ENCODE measurements at regions not wholly inside any gene's neighbourhood (a gene's known extent, or its start where the extent isn't known, plus 50 kb on each side); places are given as distances from the start of the nearest gene placed in this dataset.

DNA sequence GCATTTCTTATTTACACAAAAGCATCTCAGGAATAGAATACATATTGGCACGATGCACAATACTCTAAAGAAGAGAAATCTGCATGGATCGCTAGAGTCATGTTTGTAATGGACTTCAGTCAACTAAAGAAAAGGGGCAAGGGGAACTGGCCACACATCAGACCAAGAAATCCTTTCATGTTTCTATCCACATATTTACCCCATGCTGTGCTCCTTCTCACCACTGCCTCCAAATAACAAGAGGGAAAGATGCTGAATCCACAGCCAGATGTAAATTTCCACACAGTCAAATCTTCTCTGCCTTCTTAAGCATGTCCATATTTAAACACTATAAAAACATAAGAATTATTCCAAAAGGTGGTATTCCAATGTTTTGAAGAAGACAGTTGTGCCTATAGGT is 67.6 kb downstream of the COX18 start:
- DNase-seq (ENCODE audit: low read depth, low spot score): no peak

DNA sequence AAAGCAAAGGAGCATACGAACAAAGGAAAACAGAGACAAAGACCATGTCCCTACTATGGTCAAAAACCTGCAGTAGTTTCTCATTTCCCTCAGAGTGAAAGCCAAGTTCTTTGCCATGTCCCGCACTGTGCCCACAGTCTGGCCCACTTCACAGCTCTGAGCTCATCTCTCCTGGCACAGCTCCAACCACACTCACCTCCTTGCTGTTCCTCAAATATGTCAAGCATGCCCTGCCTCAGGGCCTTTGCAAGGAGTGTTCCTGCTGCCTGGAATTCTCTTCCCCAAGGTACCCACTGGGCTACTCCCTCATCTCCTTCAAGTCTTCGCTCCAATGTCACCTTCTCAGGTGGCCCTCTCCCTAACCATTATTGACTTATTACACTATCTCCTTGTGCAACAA is 72.1 kb downstream of the COX18 start:
- DNase-seq (ENCODE audit: low read depth, low spot score): no peak

DNA sequence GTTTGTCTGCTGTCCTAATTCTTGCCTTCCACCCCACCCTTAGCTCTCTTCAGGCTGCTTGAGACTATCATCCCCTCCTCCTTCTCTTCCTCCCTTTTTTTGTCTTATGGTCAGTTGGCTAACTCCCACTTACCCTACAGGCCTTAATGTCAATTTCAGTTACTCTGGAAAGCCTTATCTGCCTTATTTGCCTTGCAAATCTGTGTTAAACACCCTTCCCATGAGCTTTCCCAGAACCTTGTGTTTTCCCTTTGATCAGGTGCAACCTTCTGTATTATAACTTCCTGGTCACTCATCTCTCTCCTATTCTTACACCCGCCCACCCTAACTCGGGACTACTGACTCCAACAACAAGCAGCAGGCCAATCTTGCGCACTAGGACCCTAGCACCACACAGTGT is 74.8 kb downstream of the COX18 start:
- no peak for DNase-seq (ENCODE audit: low read depth, low spot score)

DNA sequence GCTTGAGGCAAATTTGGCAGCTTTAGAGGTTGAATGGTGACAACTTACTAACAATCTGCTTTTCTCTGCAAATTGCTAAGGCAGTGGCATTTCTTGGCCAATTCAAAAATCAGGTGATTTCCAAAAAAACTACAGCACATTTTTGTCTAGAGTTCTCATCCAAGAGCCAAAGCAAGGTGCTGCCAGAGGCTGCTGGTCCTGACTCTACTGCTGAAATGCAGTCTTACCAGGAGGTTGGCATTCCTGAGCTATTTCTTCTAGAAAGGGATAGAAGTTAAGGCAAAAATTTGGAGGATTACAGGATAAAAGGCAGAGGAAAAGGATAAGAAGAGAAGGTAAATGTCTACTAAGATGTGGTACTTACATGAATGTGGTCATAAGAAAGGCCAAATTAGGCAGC is 75.6 kb downstream of the COX18 start:
- no peak for DNase-seq (ENCODE audit: low read depth, low spot score)

DNA sequence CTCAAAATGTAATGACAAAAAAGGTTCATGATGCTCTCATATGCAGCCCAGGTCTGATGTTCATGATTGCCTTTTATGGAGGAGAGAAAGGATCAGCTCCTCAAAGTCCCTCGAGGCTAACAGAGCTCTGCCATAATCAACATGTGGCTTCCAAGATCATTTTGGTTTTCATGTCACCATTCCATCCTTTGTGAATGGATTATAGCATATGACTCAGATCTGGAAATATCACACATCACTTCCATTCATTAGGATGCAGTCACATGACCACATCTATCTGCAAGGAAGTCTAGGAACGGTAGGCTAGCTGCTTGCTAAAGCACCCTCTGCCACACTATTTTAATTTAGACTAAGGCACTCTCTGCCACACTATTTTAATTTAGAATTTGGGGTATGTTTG is 77.6 kb downstream of the COX18 start:
- DNase-seq (ENCODE audit: low read depth, low spot score): no peak

DNA sequence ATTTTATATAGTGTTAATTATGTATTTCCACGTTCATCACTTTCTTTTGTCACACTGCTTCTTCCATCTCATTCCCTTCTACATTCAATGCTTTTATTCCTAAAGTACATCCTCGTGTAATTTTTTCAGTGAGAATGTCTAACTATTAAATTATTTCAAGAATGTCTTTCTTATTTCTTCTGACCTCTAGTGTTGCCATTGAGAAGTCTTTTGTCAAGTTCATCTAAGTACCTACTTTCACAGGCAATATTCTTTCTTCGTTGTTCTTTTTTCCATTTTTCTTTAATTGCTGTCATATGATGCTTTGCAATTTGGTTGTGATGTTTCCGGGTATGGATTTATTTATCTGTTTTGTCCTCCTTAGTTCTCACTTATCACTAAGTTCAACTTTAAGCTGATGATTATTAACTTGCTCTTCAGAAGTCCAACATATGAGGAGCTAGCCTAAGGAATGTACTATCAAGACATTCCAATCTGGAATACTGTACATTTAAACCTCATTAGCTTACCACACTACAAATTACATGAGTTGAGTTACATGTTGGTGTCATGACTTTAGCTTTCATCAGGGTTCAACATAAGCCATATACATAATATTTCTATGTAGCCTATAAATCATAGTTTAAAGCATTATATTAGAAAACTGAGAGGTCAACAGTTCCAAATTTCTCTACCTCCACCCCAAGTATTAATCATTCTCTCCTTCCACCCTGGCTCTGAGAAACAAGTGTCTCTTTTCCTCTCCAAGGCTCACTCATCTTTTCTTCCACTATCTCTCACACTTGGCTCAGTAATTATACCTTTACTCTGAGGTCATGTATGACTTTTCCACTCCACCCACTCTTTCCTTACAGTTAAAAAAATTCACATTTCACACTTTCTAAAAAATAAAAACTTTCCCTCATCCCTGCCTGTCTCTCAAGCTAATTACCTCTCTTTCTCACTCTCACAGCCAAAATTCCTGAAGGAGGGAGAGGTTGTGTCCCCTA is 81.5 kb downstream of the COX18 start:
- no peak for DNase-seq (ENCODE audit: low read depth, low spot score)

DNA sequence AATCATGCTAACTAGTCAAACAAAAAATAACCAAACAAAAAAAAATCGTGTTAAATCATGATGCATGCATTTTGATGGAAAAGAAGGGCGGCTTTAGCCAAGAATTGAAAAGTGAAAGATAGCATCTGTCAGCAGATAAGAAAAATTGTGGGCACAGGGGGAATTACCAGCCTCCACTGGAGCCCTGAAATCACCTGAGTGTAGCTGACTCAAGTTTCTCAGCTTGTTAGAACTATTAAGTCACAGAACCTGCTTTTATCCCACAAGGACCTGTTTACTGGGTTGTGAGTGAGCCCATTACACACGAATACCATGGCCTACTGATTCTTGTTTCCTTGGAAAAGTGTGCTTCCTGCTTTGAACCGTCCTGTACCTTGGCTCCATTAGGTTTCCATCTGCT is 85.2 kb downstream of the COX18 start:
- no peak for DNase-seq (ENCODE audit: low read depth, low spot score)

DNA sequence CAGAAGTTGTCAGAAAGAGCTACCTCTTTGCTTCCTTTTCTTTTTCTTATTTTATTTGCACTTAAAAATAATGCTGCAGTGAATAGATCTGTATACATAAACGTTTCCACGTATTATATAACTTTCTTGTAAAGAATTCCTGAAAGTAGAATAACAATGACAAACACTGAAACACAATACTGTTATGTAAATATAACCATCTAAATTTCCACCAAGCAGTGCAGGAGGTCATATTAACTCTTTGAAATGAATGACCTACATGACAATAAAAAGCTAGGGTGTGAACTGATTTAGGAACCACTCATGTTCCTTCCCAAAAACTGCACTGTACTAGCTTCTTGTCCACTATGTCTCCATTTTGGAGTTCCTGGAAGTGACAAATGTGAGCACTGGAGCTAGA is 85.8 kb downstream of the COX18 start:
- DNase-seq (ENCODE audit: low read depth, low spot score): no peak

DNA sequence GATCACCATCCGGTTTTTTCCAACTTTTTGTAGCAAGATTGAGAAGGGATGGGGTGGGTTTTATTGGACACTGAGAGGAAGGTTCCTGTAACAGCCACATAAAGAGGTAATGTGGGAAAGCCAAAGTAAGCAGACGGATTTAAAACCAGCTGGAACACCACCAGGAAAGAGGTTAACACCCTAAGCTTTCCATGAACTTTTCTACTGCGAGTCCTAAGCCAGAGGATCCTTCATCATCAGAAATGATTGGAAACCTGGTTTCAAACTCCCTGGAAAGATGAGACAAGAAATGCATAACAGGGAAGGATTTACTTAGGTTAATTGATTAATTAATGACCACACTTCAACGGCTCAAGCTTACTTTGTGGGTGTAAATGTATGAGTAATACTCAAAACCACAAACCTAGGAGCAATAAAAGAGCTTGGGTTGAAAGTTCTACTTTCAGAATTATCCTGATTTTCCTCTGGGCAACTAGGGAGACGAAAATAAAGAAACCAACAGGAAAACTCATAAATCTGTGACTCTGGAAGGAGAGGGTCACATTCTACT is 91.5 kb downstream of the COX18 start:
- DNase-seq (ENCODE audit: low read depth, low spot score): no peak

DNA sequence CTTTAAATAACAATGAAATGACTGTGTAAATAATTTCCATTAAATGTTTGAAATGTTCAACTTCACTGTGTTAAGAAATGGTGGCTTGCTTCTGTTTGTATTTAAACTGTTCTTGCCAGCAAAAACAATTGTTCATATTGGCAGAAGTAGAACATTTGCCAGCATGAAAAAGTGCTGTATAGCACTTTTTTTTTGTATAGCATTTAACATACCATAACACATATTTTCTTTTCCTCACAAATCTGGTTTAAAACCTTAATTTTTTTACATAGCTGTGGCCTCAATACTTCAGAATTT is 94.1 kb downstream of the COX18 start:
- no peak for DNase-seq (ENCODE audit: low read depth, low spot score)

DNA sequence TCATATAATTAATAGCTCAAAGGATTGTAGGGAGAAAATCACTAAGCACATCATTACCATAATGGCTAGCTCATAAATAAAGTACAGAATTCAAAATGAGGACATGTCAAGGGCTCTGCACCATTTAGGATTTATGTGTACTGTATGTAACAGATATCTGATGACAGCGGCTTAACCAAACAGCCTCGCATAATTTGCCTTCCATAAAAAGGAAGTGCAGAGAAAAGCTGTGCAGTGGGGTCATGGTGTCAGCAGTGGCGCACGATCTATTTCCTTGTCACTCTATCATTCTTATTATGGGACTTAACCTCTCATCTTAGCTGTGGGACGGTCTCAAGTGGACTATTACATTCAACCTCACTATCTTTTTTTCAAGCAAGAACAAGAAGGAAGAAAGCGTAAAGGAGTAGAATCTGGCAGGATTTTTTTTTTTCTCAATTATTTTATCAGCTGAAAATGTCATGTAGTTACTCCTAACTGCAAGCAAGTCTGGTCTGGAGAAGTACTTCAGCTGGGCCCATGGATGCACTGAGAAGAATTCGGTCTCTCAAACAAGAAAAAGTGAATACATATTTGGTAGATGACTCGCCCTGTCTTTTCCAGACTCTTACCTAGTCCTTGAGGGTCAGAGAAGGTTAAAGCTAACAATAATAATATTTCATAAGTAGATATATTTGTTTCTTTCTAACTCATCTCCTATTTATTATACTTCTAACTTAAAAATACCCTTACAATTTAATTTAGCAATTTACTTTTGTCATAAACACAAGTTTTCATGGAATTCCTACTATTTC is 94.6 kb downstream of the COX18 start:
- DNase-seq (ENCODE audit: low read depth, low spot score): no peak

DNA sequence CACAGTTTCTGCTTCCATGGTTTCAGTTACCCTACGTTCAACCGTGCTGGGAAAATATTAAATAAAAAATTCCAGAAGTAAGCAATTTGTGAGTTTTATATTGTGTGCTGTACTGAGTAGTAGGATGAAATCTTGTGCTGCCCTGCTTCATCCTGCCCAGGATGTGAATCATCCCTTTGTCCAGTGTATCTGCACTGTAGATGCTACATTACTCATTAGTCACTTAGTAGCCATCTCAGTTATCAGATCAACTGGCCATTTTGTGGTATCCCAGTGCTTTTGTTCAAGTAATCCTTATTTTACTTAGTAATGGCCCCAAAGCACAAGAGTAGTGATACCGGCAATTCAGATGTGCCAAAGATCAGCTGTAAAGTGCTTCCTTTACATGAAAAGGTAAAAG is 97.9 kb downstream of the COX18 start:
- DNase-seq (ENCODE audit: low read depth, low spot score): no peak

DNA sequence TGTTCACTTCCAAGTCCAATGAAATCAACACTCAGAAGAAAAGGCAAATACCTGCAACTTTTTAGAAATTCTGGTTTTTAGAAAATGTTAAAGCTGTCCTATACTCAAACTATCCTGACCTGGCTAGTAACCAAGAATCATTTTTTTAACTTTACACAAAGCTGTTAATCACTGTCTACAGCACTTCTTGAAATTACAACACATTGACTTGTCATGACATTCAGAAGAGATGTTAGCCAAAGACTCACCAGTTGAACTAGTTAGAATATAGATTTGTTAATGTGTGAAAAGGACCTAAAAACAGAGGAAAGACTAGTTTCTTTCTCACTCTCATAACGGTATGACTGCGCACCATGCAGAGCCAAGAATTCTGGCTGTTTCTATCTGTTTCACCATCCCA is 98.8 kb downstream of the COX18 start:
- DNase-seq (ENCODE audit: low read depth, low spot score): no peak

DNA sequence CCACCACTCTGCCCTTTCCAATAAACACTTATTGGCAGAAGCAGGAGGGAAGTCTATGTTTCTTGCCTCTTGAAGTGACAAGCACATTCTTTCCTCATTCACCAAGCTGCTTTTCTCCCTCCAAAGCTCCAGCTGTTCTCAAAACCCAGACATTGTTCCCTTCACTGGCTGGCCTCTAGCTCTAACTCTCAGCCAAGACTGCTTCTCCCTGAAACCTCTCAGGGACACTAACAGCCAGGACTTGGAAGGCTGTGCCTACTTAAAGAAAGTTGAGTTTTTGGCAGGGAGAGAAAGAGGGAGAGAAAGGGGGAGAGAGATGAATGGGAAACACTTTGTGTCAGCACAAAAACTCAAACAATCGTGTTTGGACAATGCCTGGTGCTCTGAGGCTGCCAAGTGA is 99.5 kb downstream of the COX18 start:
- no peak for DNase-seq (ENCODE audit: low read depth, low spot score)

DNA sequence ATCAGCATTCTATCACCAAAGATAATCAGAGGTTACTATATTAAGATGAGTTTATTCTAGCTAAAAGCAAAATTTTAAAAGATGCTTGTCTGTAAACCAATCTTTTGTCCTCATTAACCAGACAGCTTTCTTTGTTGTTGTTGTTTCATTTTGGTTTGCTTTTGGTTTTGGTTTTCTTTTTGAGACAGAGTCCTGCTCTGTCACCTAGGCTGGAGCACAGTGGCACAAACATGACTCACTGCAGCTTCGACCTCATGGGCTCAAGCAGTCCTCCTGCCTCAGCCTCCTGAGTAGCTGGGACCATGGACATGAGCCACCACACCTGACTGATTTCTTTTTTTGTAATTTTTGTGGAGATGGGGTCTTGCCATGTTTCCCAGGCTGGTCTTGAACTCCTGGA is 102.9 kb downstream of the COX18 start:
- no peak for DNase-seq (ENCODE audit: low read depth, low spot score)

DNA sequence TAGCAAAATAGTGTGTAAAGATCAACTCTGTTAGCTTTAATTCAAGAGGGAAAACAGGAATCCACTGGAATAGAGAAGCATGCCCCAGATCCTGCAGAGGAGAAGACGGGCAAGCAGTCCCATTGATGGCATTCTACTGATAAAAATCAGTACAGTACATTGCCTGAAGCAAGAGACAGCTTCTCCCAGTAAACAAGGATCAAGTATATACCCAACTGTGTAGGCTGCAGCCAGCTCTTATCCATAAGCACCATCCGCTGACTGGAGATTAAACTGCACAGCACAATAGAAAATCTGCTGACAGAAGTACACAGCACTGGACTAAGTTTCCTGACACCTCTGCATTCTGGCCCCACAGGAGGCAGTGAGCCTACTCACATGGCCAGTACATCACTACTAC is 110.1 kb downstream of the COX18 start:
- no peak for DNase-seq (ENCODE audit: low read depth, low spot score)

DNA sequence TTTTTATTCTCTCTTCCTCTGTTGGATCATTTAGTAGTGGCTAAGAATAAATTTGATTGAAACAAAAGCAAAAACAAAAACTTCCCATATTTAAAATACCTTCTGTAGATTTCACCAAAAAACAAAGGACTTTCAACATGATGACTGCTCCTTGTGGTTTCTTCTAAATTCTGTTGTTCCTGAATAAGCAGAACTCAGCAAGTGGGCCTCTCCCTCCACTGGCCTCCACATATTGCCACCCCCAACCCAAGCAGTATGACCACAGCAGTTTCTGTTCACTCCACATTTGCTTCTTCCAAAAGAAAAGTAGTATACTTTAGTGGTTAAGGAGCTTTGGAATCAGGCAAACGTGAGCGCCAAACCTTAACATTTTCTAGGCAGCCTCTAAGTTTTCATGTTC is 114.7 kb downstream of the COX18 start:
- DNase-seq (ENCODE audit: low read depth, low spot score): no peak

DNA sequence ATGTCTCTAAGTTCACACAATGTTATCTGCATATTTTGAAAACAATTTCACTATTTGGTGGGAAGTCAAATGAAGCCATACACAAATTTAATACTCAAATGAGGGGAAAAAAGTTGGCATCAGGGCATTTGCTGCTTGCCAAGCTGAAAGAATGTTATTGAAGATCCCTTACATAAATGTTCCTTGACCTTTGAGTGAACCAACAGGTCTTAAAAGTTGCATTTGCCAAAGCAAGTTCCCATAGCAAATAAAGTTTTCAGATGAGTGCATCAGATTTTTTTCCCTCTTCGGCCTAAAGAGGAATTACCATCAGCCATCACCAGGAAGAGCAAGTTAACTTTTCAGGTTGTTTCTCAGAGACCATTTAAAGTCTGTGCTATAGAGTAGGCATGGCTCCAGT is 115.9 kb downstream of the COX18 start:
- no peak for DNase-seq (ENCODE audit: low read depth, low spot score)

DNA sequence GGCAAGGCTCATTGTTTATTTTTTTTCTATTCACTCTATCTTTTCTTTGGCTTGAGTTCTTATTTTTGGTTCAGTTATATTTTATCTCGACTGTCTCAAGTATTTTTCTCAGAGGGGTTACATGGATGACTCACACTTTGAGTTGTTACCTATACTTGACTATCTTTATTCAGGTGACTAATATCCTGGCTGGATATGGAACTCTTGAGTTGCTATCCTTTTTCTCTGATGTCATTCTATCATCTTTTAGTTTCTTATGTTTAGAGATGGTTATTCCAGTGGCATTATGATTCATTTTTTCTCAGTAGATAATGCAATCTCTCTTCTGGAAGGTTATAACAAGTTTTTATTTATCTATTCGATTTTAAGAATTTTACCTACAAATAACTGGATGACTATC is 117.9 kb downstream of the COX18 start:
- no peak for DNase-seq (ENCODE audit: low read depth, low spot score)

DNA sequence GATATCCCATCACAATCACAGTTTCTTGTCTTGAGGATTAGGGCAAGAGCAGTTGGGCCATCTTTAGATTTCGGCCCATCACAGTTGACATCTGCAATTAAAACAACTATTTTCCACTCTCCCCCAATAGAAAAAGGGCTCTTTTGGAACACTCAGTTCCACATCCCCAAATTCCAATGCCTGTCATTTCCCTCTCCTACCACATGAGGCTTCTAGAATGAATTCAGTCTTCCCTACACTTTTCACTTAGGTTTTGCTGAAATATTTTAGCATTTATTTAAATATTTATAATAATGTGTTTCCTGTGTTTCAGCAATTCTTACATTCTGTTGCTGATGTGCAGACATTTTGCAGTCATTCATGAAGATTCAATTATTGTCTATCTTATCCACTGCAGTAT is 118.4 kb downstream of the COX18 start:
- DNase-seq (ENCODE audit: low read depth, low spot score): no peak

DNA sequence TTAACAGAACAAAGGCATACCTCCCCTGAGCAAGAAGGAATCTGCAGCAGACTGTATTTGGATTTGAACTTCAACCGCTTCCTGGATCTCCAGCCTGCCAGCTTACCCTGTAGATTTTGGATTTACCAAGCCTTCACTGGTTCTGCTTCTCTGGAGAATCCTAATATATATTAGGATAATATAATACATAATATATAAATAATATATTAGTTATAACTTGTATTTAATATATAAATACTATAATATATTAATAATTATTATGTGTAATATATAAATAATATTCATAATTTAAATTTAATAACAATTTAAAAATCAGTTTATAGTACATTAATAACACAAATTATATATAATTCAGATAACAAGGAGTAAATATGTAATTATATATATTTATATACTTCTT is 121.4 kb downstream of the COX18 start:
- DNase-seq (ENCODE audit: low read depth, low spot score): no peak

DNA sequence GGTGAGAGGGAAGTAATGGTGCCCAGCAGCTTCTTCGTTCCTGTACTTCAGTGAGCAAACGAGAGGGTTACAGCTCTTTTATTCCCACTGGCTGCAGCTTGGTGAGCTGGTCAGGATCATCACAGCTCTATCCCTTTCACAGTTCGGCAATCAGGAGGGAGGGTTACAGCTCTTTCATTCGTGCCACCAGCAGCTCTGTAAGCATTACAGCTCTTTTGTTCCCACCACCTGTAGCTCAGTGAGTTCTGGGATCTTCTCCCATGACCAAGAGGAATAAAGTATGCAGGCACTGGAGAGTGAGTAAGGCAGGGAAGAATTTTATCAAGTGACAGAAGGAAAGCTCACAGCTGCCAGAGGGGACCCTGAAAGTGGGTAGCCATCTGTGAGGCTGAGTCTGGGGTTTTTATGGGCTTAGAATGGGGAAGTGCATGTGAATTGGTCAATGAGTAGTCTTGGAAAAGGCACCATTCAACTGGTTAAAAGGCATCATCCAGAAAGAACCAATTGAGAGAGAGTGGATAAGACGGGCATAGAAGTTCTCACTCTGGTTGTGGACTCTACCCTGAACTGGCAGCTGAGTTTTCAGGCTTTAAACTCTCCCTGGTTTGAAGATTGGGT is 123.7 kb downstream of the COX18 start:
- DNase-seq (ENCODE audit: low read depth, low spot score): no peak

Data from brain pericyte (primary cell).